Caki2 (cell line): ENCODE measurements at regions not wholly inside any gene's neighbourhood (a gene's known extent, or its start where the extent isn't known, plus 50 kb on each side); places are given as distances from the start of the nearest gene placed in this dataset.

Experiments used
- DNase-seq: peaks from one replicate; pipeline ENCODE4 v3.0.0-alpha.2; 2015; ENCODE audit warnings: low read depth
- in situ Hi-C: cut with HindIII; loops from 2 replicates; pipeline ENCODE4 v1.10.0; 2016; ENCODE audit warnings: low sequenced_read_pairs, low pct_unique_long_range_greater_than_20kb, mixed read lengths

DNA sequence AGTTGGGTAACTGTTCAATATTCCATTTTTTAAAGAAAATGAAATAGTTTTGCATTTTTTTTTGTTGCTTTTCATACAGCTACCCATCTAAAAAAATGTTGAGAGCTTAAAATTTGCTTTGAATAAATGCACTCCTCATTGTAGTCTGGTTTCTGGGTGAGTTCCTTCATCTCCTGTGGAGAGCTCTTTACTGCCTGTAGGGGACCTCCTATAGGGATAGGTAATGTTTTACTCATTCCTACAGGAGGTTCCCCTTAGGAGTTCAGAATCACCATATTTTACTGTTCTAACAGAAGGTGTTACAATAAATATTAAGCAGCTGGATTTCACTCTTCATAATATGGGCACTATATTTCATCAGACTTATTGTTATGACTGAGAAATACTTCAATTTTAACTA is 947.3 kb upstream of the CRIM1 start:
- in situ Hi-C loops, result no loop called here
- no peak for DNase-seq

GRCh38 chr2:35391736-35392442 is 963.7 kb upstream of the CRIM1 start:
- no peak for DNase-seq
- in situ Hi-C loops, result no loop called here

GRCh38 chr2:35378791-35379190 is 976.8 kb upstream of the CRIM1 start:
- DNase-seq, result no peak
- in situ Hi-C loops, result no loop called here

- DNase-seq, result no peak
- in situ Hi-C loops, result no loop called here
These were observed 980.7 kb upstream of the CRIM1 start for GRCh38 chr2:35374845-35375244.

DNA sequence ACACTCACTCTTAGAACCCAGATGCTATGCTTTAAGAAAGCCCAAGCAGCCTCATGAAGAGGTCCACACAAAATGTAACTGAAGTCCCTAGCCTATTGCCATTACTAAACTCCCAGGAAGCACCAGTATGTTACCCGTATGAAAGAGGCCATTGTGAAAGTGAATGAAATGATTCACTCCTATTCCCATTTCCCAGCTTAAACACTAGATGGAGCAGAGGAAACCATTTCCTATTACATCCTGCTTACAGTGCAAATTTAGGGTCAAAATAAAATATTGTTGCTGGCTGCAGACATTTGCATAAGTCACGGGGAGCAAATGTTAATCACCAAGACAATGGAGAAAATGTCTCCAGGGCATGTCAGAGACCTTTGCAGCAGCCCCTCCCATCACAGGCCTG is 989.7 kb upstream of the CRIM1 start:
- in situ Hi-C loops, result no loop called here
- DNase-seq, result no peak

GRCh38 chr2:35356332-35356731 is 999.2 kb upstream of the CRIM1 start:
- DNase-seq, result no peak
- in situ Hi-C loops, result no loop called here

GRCh38 chr2:35355056-35355455 is 1000.5 kb upstream of the CRIM1 start:
- in situ Hi-C loops, result no loop called here
- no peak for DNase-seq

GRCh38 chr2:35347561-35347960 is 1008.0 kb upstream of the CRIM1 start:
- in situ Hi-C loops, result no loop called here
- no peak for DNase-seq

DNA sequence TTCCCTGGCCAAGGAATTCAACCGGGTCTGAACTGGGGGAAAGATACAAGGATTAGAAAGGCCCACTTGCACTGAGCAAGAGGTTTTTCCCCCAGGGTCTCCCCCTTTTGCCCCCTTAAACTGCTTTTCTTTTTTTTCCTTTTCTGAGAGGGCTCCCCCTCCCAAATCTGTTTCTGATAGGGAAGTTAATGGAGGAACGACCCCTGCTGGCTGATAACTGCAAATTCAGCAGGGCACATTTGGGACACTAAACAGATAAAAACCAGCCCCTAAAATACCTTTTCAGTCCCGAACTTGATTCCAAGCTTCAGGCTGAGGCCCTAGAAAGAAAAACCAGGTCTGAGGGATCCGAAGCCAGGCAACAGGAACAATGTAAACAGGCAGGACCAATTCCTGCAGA is 1012.4 kb upstream of the CRIM1 start:
- DNase-seq, result no peak
- in situ Hi-C loops, result no loop called here

GRCh38 chr2:35339211-35339610 is 1016.4 kb upstream of the CRIM1 start:
- DNase-seq, result no peak
- in situ Hi-C loops, result no loop called here

- DNase-seq, result no peak
- in situ Hi-C loops, result no loop called here
These were observed 1017.7 kb upstream of the CRIM1 start for GRCh38 chr2:35337922-35338321.

DNA sequence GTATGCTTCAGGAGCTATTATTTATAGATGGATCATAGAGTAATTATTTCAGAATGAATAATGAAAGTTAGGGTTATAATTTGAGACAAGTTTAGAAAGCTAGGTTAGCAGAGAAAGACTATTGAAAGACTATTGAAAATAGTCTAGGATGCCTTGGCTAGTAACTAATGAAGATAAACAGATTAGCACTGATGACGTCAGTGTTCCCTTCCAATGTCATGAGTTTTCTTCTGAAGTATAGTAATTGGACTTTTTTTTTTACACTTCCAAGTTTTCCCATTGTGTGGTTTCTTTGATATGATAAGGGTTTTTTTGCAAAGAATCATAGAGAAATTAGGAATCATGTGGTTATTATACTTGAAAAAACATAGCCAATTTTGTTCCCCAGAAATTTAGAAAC is 1041.5 kb upstream of the CRIM1 start:
- in situ Hi-C loops, result no loop called here
- no peak for DNase-seq

DNA sequence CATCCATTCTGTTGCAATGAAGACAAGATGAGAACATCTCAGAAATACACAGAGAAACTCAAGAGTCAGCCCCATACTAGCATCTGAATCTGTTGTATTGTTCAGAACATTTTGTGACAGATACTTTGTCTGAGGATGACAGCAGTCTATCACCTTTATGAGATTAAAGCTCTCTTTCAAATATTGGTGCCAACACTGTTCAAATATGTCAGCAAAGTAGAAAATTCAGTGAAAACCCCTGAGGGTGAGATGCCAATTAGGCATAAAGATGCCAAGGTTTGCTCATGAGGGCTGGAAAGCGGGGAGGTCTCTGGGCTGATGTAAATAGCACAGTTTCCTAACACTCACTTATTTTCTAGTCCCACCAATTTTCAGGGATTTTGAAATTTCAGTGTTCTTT is 1054.2 kb upstream of the CRIM1 start:
- DNase-seq, result no peak
- in situ Hi-C loops, result no loop called here

- in situ Hi-C loops, result no loop called here
- DNase-seq, result peak; percentile 97
These were observed 1057.1 kb upstream of the CRIM1 start for GRCh38 chr2:35298493-35298892.

DNA sequence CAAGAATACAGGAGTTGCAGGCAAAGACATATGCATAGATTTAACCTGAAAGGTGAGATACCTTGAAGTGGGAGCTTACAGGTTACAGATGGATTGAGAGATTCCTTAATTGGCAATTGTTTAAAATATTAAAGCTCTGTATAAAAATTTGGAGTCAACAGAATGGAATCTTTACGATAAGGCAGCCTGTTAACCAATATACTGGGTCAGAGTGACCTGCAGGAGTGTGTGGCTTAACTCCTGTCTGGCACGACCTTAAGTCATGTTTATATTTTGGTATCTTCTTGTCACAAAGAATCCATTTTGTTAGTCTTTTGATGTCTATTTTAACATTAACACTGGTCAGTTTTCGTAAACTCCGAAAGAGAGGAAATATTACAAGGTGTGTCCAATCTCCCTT is 1058.2 kb upstream of the CRIM1 start:
- in situ Hi-C loops, result no loop called here
- peak; percentile 11 for DNase-seq

DNA sequence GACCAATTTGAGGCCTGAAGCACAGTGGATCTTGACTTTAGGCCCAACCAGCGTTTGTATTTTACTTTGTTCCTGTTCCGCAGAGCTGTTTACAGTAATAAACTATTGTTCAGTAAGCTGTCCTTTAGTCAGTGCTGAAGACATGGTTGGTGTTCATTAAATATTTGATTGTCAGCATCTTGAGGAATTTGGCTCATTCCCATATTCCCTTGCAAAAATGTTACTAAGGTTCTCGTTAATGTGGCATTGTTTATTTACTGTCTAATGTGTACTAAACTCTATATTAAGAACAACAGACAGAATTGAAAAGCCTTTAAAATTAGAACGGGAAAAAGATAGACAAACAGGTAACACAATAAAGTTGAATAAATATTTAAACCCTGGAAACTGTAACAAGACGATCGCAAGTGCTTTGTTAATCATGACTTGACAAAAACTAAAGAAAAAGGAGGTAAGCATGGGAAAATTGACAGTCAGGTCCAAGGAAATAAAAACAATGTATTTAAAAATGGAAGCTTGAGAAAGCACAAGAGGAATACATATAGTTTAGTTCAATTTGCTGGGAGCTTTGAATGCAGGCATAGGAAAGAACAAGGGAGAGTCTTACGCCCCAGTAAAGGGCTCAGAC is 1060.8 kb upstream of the CRIM1 start:
- in situ Hi-C loops, result no loop called here

GRCh38 chr2:35293261-35293660 is 1062.3 kb upstream of the CRIM1 start:
- in situ Hi-C loops, result no loop called here
- DNase-seq, result peak; percentile 10

More for the DNA sequence above, 1060.8 kb upstream of the CRIM1 start:
- peak; percentile 79 for DNase-seq

DNA sequence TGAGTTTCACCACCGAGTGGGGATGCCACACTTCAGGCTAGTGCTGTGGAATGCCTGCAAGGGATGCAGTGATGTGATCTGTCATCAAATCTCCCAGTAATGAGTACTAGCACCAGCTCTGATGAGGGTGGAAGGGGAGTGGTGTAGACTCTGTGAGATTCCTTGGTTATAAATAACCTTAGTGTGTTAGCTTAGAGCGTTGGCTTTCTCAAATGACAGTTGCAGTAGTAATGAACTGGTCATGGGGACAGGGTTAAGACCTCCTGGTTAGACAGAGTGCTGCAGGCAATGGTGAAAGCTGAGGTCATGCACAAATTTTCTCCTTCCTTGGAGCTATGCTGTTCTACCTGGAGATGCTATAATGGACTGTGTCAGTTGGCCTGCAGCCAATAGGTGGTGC is 1063.4 kb upstream of the CRIM1 start:
- in situ Hi-C loops, result no loop called here
- peak; percentile 93 for DNase-seq

DNA sequence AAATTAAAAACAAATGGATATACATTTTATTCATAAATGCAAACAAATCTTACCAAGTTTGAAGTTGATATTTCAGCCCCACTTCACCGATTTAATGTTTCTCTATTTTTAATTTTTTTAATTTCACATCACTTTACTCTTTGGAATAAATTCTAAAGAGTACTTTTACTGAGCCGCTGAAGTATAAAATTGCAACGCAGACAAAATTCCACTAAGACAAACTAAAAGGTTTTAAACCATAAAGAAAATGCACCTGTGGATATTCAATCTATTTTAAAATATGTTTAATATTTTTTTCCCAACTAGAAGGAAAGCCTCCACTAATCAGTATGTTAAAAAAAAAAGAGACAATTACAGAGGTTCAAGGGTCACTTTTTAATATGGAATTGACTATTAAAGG is 1073.9 kb upstream of the CRIM1 start:
- in situ Hi-C loops, result no loop called here
- DNase-seq, result no peak

- no peak for DNase-seq
- in situ Hi-C loops, result no loop called here
These were observed 1099.8 kb upstream of the CRIM1 start for GRCh38 chr2:35255826-35256225.
